Mesothelial cell of epicardium (in vitro differentiated cells): ENCODE measurements at regions not wholly inside any gene's neighbourhood (a gene's known extent, or its start where the extent isn't known, plus 50 kb on each side); places are given as distances from the start of the nearest gene placed in this dataset.

Experiments
- DNase-seq, 2 experiments: peaks; one replicate each; pipeline ENCODE4 v3.0.0; 2021; ENCODE audit warnings: low spot score in 2 of 2; ENCODE audit not compliant: unreplicated experiment in 2 of 2
- H3K27ac Mint-ChIP-seq: 2 replicates; pipeline ENCODE4 v1.8.0; 2021; ENCODE audit warnings: mixed read lengths
- H3K27me3 Mint-ChIP-seq: 2 replicates; pipeline ENCODE4 v1.8.0; 2021; ENCODE audit warnings: low read depth, mixed read lengths
- H3K36me3 Mint-ChIP-seq: 2 replicates; pipeline ENCODE4 v1.8.0; 2021; ENCODE audit warnings: mixed read lengths
- H3K4me1 Mint-ChIP-seq: 2 replicates; pipeline ENCODE4 v1.8.0; 2021; ENCODE audit warnings: mixed read lengths
- H3K4me3 Mint-ChIP-seq: 2 replicates; pipeline ENCODE4 v1.8.0; 2021; ENCODE audit warnings: mild to moderate bottlenecking, moderate library complexity, mixed read lengths
- H3K9me3 Mint-ChIP-seq: 2 replicates; pipeline ENCODE4 v1.8.0; 2021; ENCODE audit warnings: mixed read lengths
- CTCF ChIP-seq: fragments of 200-600 bp; sonication (generic); IDR thresholded peaks from one replicate; pipeline ENCODE4 v1.5.0; 2021; ENCODE audit warnings: antibody characterized with exemption; ENCODE audit not compliant: unreplicated experiment

- no peaks in the 10 kb centered on the region for H3K27me3 Mint-ChIP-seq
- H3K4me1 Mint-ChIP-seq, result peaks cover 44% of the 10 kb centered on the region
- H3K9me3 Mint-ChIP-seq, result no peaks in the 10 kb centered on the region
- peak overlapping the region; percentile 32 for H3K27ac Mint-ChIP-seq
- no peak for TF ChIP-seq CTCF
- H3K4me3 Mint-ChIP-seq, result no peak overlapping the region
- DNase-seq, result no peak
- H3K36me3 Mint-ChIP-seq, result no peaks in the 10 kb centered on the region
Observed at GRCh38 chr4:138798404-138798803, 217.2 kb upstream of the NOCT start.

GRCh38 chr4:138797646-138798045, 217.9 kb upstream of the NOCT start:
- H3K27me3 Mint-ChIP-seq, result no peaks in the 10 kb centered on the region
- H3K36me3 Mint-ChIP-seq, result no peaks in the 10 kb centered on the region
- no peak for DNase-seq
- H3K4me3 Mint-ChIP-seq, result no peak overlapping the region
- no peaks in the 10 kb centered on the region for H3K9me3 Mint-ChIP-seq
- H3K27ac Mint-ChIP-seq, result no peak overlapping the region
- TF ChIP-seq CTCF, result no peak
- peaks cover 38% of the 10 kb centered on the region for H3K4me1 Mint-ChIP-seq

GRCh38 chr4:138796761-138797160, 218.8 kb upstream of the NOCT start:
- no peak for TF ChIP-seq CTCF
- Mint-ChIP-seq H3K9me3 (no peaks in the 10 kb centered on the region), H3K27me3 (no peaks in the 10 kb centered on the region), H3K27ac (no peak overlapping the region), H3K4me3 (no peak overlapping the region), H3K4me1 (peaks cover 34% of the 10 kb centered on the region), H3K36me3 (no peaks in the 10 kb centered on the region)
- DNase-seq, result no peak

- no peak for TF ChIP-seq CTCF
- DNase-seq, result no peak
- H3K27ac Mint-ChIP-seq, result no peak overlapping the region
- no peaks in the 10 kb centered on the region for H3K36me3 Mint-ChIP-seq
- no peaks in the 10 kb centered on the region for H3K9me3 Mint-ChIP-seq
- H3K27me3 Mint-ChIP-seq, result no peaks in the 10 kb centered on the region
- peaks cover 2% of the 10 kb centered on the region for H3K4me1 Mint-ChIP-seq
- no peak overlapping the region for H3K4me3 Mint-ChIP-seq
Observed at GRCh38 chr4:138790706-138791340, 224.8 kb upstream of the NOCT start.

- Mint-ChIP-seq H3K4me1 (peaks cover 2% of the 10 kb centered on the region), H3K27me3 (no peaks in the 10 kb centered on the region), H3K36me3 (no peaks in the 10 kb centered on the region), H3K9me3 (no peaks in the 10 kb centered on the region), H3K27ac (no peak overlapping the region), H3K4me3 (no peak overlapping the region)
- TF ChIP-seq CTCF, result no peak
- no peak for DNase-seq
Observed at GRCh38 chr4:138789796-138790195, 225.8 kb upstream of the NOCT start.

- Mint-ChIP-seq H3K27me3 (no peaks in the 10 kb centered on the region), H3K27ac (no peak overlapping the region), H3K4me1 (peaks cover 2% of the 10 kb centered on the region), H3K9me3 (no peaks in the 10 kb centered on the region), H3K4me3 (no peak overlapping the region), H3K36me3 (no peaks in the 10 kb centered on the region)
- no peak for DNase-seq
- no peak for TF ChIP-seq CTCF
Observed at GRCh38 chr4:138788857-138789256, 226.7 kb upstream of the NOCT start.
